BJ (cell line): ENCODE measurements at regions not wholly inside any gene's neighbourhood (a gene's known extent, or its start where the extent isn't known, plus 50 kb on each side); places are given as distances from the start of the nearest gene placed in this dataset.

ENCODE experiments used
- CTCF ChIA-PET: fragments of 350-600 bp; formaldehyde crosslinking; extraction: SDS; loops from one replicate; lab custom pipeline; 2021; ENCODE audit warnings: antibody characterized with exemption, inconsistent platforms; lab: Yijun Ruan, JAX
- POLR2A ChIA-PET: fragments of 300-600 bp; sonication (Branson Sonifier 250); formaldehyde crosslinking; extraction: SDS; loops from one replicate; lab custom pipeline; 2021; ENCODE audit warnings: antibody characterized with exemption; lab: Charles Lee
- DNase-seq: peaks from one replicate; pipeline ENCODE4 v3.0.0-alpha.2; 2011; ENCODE audit warnings: low read depth
- H3K27me3 ChIP-seq: 2 replicates; pipeline ENCODE4 v1.6.0; 2011; ENCODE audit warnings: low read length; ENCODE audit not compliant: control insufficient read depth, insufficient read depth
- H3K36me3 ChIP-seq: 2 replicates; pipeline ENCODE4 v1.5.1; 2011; ENCODE audit warnings: low read length; ENCODE audit not compliant: control insufficient read depth, insufficient read depth
- H3K4me3 ChIP-seq: 2 replicates; pipeline ENCODE4 v1.5.1; 2011; ENCODE audit warnings: low read depth, mild to moderate bottlenecking, control low read depth, low read length
- CTCF ChIP-seq: IDR thresholded peaks from 2 replicates; pipeline ENCODE4 v1.5.1; 2011; ENCODE audit warnings: low read depth, mild to moderate bottlenecking, control low read depth, inconsistent platforms, low read length, moderate library complexity; ENCODE audit not compliant: insufficient read depth

GRCh38 chr3:177968891-177969290, 567.3 kb upstream of the KCNMB2 start:
- H3K36me3 ChIP-seq, result no peaks in the 10 kb centered on the region
- no peak overlapping the region for H3K4me3 ChIP-seq
- ChIA-PET POLR2A (no interaction called here), CTCF (no interaction called here)
- no peak for TF ChIP-seq CTCF
- no peak for DNase-seq
- no peaks in the 10 kb centered on the region for H3K27me3 ChIP-seq

- H3K4me3 ChIP-seq, result no peak overlapping the region
- no peak for TF ChIP-seq CTCF
- no peak for DNase-seq
- no peaks in the 10 kb centered on the region for H3K36me3 ChIP-seq
- ChIA-PET POLR2A (no interaction called here), CTCF (interaction anchor here (1.1 kb wide), 1 partner anchor 13 kb away, joined by 5 read pairs; no protein-coding TSS in a partner anchor)
- H3K27me3 ChIP-seq, result no peaks in the 10 kb centered on the region
Measured at GRCh38 chr3:177973241-177973840, 562.9 kb upstream of the KCNMB2 start.

GRCh38 chr3:177976241-177976640, 560.0 kb upstream of the KCNMB2 start:
- Histone ChIP-seq H3K4me3 (no peak overlapping the region), H3K36me3 (no peaks in the 10 kb centered on the region), H3K27me3 (no peaks in the 10 kb centered on the region)
- DNase-seq, result no peak
- ChIA-PET POLR2A (no interaction called here), CTCF (no interaction called here)
- no peak for TF ChIP-seq CTCF

- Histone ChIP-seq H3K36me3 (no peaks in the 10 kb centered on the region), H3K27me3 (no peaks in the 10 kb centered on the region), H3K4me3 (no peak overlapping the region)
- POLR2A ChIA-PET, result no interaction called here
- CTCF ChIA-PET, result interaction anchor here (2.3 kb wide), 1 partner anchor 11 kb away, joined by 9 read pairs; no protein-coding TSS in a partner anchor
- no peak for DNase-seq
- TF ChIP-seq CTCF, result no peak
Measured at GRCh38 chr3:177976866-177977265, 559.4 kb upstream of the KCNMB2 start.

- Histone ChIP-seq H3K4me3 (no peak overlapping the region), H3K36me3 (no peaks in the 10 kb centered on the region), H3K27me3 (no peaks in the 10 kb centered on the region)
- TF ChIP-seq CTCF, result no peak
- ChIA-PET POLR2A (interaction anchor here (0.6 kb wide), 1 partner anchor 29 kb away, joined by 3 read pairs; no protein-coding TSS in a partner anchor), CTCF (interaction anchor here (2.3 kb wide), 1 partner anchor 10 kb away, joined by 9 read pairs; no protein-coding TSS in a partner anchor)
- DNase-seq, result peak; percentile 46
Measured at GRCh38 chr3:177977381-177978158, 558.7 kb upstream of the KCNMB2 start.
